ENCODE measurements at regions not wholly inside any gene's neighbourhood (a gene's known extent, or its start where the extent isn't known, plus 50 kb on each side); places are given as distances from the start of the nearest gene placed in this dataset.

DNA sequence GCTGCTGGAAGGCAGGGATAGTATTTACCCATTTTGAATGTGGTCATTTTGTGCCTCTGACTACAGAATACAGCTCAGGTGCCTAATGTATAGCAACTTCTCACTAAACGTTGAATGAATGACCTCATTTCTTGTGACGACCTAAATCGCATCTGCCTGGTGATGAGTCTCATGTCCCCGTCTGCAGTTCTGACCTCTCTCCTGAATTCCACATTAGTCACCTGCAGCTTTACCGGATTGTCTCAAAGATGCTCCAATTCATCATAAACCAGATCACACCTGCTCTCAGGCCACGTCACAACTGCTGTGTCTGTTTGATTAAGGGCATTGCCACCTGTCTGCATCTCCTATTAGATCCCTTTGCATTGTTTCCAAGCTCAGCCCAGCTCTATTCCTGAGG is 133.6 kb upstream of the MYT1L start:
- CTCF ChIA-PET = interaction anchor here (0.9 to 2.3 kb wide), 2 partner anchors 13 to 26 kb away, joined by 3 to 4 read pairs; no protein-coding TSS in a partner anchor

More for the DNA sequence above, 133.6 kb upstream of the MYT1L start:
- Histone ChIP-seq H3K27ac (ENCODE audit: low read depth in 2 of 2, low read length in 1 of 2) (no peak overlapping the region; a peak in 1 of 4 replicates), H3F3A (replicated peaks; ENCODE audit: insufficient read depth) (no peaks in the 10 kb centered on the region), H3K79me2 (ENCODE audit: insufficient read depth) (no peaks in the 10 kb centered on the region), H4K20me1 (ENCODE audit: insufficient read depth) (no peaks in the 10 kb centered on the region), H3K9ac (no peak overlapping the region), H3K27me3 (ENCODE audit: insufficient read depth) (no peaks in the 10 kb centered on the region), H2AFZ (ENCODE audit: low read depth) (no peak overlapping the region), H3K9me3 (no peaks in the 10 kb centered on the region), H3K9me2 (no peaks in the 10 kb centered on the region), H3K36me3 (replicated peaks in 1 of 2; ENCODE audit: control insufficient read depth in 1 of 2, insufficient read depth in 2 of 2, low read length in 1 of 2) (no peaks in the 10 kb centered on the region), H3K4me2 (no peak overlapping the region), H3K4me3 (ENCODE audit: low read depth in 2 of 2, low read length in 1 of 2) (no peak overlapping the region), H3K4me1 (ENCODE audit: control insufficient read depth in 1 of 2, insufficient read depth in 2 of 2, low read depth in 1 of 2, low read length in 1 of 2) (peaks cover 0 to 9% of the 10 kb centered on the region in 2 experiments; a peak in 1 of 4 replicates)
- no peak for DNase-seq
- WGBS (ENCODE audit: low lambda C conversion rate) = 32% methylated on average over 6 of the region's 6 CpGs
- TF ChIP-seq, protein P1, sequence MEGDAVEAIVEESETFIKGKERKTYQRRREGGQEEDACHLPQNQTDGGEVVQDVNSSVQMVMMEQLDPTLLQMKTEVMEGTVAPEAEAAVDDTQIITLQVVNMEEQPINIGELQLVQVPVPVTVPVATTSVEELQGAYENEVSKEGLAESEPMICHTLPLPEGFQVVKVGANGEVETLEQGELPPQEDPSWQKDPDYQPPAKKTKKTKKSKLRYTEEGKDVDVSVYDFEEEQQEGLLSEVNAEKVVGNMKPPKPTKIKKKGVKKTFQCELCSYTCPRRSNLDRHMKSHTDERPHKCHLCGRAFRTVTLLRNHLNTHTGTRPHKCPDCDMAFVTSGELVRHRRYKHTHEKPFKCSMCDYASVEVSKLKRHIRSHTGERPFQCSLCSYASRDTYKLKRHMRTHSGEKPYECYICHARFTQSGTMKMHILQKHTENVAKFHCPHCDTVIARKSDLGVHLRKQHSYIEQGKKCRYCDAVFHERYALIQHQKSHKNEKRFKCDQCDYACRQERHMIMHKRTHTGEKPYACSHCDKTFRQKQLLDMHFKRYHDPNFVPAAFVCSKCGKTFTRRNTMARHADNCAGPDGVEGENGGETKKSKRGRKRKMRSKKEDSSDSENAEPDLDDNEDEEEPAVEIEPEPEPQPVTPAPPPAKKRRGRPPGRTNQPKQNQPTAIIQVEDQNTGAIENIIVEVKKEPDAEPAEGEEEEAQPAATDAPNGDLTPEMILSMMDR (IDR thresholded peaks at IDR 0.05) = no peak
- TF ChIP-seq TAF1 (IDR thresholded peaks at IDR 0.05; ENCODE audit: borderline replicate concordance, low read depth, low read length) = no peak
- no peak for TF ChIP-seq RCOR1 (IDR thresholded peaks at IDR 0.05; ENCODE audit: low read length)
- TF ChIP-seq GATA2 (CRISPR knock-in tag; IDR thresholded peaks at IDR 0.05) = no peak
- TF ChIP-seq FOXM1 (IDR thresholded peaks at IDR 0.05; ENCODE audit: low read depth) = no peak
- TF ChIP-seq, protein P2, sequence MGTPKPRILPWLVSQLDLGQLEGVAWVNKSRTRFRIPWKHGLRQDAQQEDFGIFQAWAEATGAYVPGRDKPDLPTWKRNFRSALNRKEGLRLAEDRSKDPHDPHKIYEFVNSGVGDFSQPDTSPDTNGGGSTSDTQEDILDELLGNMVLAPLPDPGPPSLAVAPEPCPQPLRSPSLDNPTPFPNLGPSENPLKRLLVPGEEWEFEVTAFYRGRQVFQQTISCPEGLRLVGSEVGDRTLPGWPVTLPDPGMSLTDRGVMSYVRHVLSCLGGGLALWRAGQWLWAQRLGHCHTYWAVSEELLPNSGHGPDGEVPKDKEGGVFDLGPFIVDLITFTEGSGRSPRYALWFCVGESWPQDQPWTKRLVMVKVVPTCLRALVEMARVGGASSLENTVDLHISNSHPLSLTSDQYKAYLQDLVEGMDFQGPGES (IDR thresholded peaks at IDR 0.05; ENCODE audit: low read depth, low read length) = no peak
- TF ChIP-seq POLR2AphosphoS5 (IDR thresholded peaks at IDR 0.05; ENCODE audit: low read depth, low read length) = no peak
- TF ChIP-seq RFX5 (IDR thresholded peaks at IDR 0.05; ENCODE audit: low read length) = no peak
- TF ChIP-seq, protein P3, sequence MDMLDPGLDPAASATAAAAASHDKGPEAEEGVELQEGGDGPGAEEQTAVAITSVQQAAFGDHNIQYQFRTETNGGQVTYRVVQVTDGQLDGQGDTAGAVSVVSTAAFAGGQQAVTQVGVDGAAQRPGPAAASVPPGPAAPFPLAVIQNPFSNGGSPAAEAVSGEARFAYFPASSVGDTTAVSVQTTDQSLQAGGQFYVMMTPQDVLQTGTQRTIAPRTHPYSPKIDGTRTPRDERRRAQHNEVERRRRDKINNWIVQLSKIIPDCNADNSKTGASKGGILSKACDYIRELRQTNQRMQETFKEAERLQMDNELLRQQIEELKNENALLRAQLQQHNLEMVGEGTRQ (IDR thresholded peaks at IDR 0.05; ENCODE audit: borderline replicate concordance, low read depth, low read length) = no peak
- no peak for TF ChIP-seq CHD2 (IDR thresholded peaks at IDR 0.05; ENCODE audit: low read length, partially characterized antibody)
- no peak for TF ChIP-seq EP300 (IDR thresholded peaks at IDR 0.05; ENCODE audit: borderline replicate concordance in 1 of 2, low read depth in 1 of 2, low read length in 1 of 2)
- TF ChIP-seq TCF12 (IDR thresholded peaks at IDR 0.05) = no peak
- no peak for TF ChIP-seq TEAD4 (IDR thresholded peaks at IDR 0.05; ENCODE audit: borderline replicate concordance, insufficient read depth)
- TF ChIP-seq MEF2A (IDR thresholded peaks at IDR 0.05; ENCODE audit: borderline replicate concordance, low read depth) = no peak
- TF ChIP-seq, protein P4, sequence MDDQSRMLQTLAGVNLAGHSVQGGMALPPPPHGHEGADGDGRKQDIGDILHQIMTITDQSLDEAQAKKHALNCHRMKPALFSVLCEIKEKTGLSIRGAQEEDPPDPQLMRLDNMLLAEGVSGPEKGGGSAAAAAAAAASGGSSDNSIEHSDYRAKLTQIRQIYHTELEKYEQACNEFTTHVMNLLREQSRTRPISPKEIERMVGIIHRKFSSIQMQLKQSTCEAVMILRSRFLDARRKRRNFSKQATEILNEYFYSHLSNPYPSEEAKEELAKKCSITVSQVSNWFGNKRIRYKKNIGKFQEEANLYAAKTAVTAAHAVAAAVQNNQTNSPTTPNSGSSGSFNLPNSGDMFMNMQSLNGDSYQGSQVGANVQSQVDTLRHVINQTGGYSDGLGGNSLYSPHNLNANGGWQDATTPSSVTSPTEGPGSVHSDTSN (IDR thresholded peaks at IDR 0.05) = no peak
- TF ChIP-seq GABPA (IDR thresholded peaks at IDR 0.05; ENCODE audit: low read depth) = no peak
- no peak for TF ChIP-seq FOXJ3 (CRISPR knock-in tag; IDR thresholded peaks at IDR 0.05)
- no peak for TF ChIP-seq SIN3A (IDR thresholded peaks at IDR 0.05; ENCODE audit: borderline replicate concordance, low read depth, low read length)
- TF ChIP-seq MXI1 (IDR thresholded peaks at IDR 0.05; ENCODE audit: low read depth, low read length) = no peak
- TF ChIP-seq RXRA (IDR thresholded peaks at IDR 0.05; ENCODE audit: borderline replicate concordance, low read depth) = no peak
- POLR2A ChIA-PET = interaction anchor here (1.1 kb wide), 1 partner anchor 22 kb away, joined by 3 read pairs; no protein-coding TSS in a partner anchor
